ENCODE measurements at regions not wholly inside any gene's neighbourhood (a gene's known extent, or its start where the extent isn't known, plus 50 kb on each side); places are given as distances from the start of the nearest gene placed in this dataset.

DNA sequence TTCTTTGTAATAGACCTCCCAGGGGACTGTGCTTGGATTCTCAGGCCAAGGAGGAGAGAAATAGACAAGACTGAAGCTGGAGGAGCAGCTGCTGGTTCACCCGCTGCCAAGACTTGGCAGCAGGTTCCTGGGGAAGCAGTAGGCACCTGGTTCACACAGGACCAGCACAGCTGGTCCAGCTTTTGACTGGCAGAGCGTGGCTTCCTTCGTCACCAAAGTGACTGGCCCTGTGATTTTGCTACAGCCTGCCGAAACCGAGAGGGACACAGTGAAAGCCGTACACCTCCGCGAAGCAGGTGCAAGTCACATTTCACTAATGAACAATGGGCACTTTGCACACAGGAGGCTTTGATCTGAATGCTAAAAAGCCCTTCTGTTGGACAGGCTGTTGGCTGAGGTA lies 199.0 kb downstream of the RNF144B start:
- TF ChIP-seq, protein P1, sequence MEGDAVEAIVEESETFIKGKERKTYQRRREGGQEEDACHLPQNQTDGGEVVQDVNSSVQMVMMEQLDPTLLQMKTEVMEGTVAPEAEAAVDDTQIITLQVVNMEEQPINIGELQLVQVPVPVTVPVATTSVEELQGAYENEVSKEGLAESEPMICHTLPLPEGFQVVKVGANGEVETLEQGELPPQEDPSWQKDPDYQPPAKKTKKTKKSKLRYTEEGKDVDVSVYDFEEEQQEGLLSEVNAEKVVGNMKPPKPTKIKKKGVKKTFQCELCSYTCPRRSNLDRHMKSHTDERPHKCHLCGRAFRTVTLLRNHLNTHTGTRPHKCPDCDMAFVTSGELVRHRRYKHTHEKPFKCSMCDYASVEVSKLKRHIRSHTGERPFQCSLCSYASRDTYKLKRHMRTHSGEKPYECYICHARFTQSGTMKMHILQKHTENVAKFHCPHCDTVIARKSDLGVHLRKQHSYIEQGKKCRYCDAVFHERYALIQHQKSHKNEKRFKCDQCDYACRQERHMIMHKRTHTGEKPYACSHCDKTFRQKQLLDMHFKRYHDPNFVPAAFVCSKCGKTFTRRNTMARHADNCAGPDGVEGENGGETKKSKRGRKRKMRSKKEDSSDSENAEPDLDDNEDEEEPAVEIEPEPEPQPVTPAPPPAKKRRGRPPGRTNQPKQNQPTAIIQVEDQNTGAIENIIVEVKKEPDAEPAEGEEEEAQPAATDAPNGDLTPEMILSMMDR (IDR thresholded peaks at IDR 0.05): no peak
- Histone ChIP-seq H3K4me1 (ENCODE audit: low read depth) (no peaks in the 10 kb centered on the region), H3K9me3 (no peaks in the 10 kb centered on the region), H3K36me3 (ENCODE audit: low read depth) (no peaks in the 10 kb centered on the region), H3K4me3 (no peak overlapping the region)
- intact Hi-C loops (cut with DNase I, micrococcal nuclease): no loop called here
- ATAC-seq: no peak
- no peak for DNase-seq

DNA sequence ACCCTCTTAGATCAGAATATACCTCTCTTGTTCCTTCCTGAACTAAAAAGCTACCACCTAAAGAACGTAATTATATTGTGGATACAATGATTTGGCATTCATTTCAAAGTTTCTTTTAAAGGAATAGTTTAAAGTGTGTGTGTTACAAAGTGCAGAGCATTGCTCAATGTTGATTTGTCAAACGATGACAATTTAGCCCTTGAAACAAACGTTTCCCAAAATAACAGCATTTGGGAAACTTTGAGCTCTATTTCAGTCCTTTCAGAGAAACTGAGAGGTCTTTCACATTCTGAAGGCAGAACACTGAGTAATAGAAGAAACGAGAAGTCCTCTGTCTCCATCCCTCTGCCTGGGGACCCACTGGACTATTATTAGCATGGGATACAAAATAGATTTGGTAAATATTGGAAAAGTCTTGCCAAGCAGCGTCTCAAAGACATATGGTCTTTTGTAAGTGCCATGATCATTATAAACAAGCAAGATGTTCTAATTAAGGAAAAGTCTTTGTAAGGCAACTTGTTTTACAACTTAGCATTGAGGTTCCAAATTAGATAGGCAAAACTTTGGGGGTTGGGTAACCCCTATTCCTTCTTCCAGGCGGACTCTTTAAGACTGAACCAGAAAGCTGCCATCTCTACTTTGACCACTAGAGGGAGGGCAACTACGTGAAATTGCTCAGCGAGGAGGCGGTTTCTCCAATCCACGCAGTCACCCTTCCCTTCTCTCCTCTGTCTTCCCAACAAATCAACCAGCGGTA lies 208.8 kb downstream of the RNF144B start:
- no peaks in the 10 kb centered on the region for H3K9me3 ChIP-seq

DNA sequence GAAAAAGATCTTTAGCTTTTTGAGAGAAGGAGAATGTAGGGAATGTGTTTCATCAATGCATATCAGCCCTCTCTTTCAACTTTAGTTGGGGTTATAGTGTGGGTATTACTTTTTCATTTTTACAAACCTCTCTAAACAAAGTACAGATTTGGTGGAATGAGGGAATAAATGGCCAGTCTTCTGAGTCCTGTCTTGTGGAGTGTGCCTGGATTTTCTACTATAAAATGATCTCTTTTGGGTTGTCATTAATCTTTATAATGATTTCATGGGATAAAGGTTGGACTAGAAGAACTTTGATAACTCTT lies 209.3 kb downstream of the RNF144B start:
- intact Hi-C loops (cut with DNase I, micrococcal nuclease): no loop called here
- ATAC-seq (no peak), DNase-seq (no peak)
- TF ChIP-seq, protein P1 (IDR thresholded peaks at IDR 0.05): peak; percentile 10
- H3K4me3 ChIP-seq: no peak overlapping the region
- H3K4me1 ChIP-seq (ENCODE audit: low read depth): peaks cover 12% of the 10 kb centered on the region
- H3K36me3 ChIP-seq (ENCODE audit: low read depth): no peaks in the 10 kb centered on the region
- no peaks in the 10 kb centered on the region for H3K9me3 ChIP-seq

More for the DNA sequence above, 208.8 kb downstream of the RNF144B start:
- TF ChIP-seq, protein P1 (IDR thresholded peaks at IDR 0.05): peak; percentile 88
- H3K4me1 ChIP-seq (ENCODE audit: low read depth): peaks cover 12% of the 10 kb centered on the region
- no peaks in the 10 kb centered on the region for H3K36me3 ChIP-seq (ENCODE audit: low read depth)
- no peak overlapping the region for H3K4me3 ChIP-seq
- intact Hi-C loops (cut with DNase I, micrococcal nuclease): no loop called here
- DNase-seq: peak in 1 of 3 donors; percentile 81
- peak; percentile 84 for ATAC-seq

DNA sequence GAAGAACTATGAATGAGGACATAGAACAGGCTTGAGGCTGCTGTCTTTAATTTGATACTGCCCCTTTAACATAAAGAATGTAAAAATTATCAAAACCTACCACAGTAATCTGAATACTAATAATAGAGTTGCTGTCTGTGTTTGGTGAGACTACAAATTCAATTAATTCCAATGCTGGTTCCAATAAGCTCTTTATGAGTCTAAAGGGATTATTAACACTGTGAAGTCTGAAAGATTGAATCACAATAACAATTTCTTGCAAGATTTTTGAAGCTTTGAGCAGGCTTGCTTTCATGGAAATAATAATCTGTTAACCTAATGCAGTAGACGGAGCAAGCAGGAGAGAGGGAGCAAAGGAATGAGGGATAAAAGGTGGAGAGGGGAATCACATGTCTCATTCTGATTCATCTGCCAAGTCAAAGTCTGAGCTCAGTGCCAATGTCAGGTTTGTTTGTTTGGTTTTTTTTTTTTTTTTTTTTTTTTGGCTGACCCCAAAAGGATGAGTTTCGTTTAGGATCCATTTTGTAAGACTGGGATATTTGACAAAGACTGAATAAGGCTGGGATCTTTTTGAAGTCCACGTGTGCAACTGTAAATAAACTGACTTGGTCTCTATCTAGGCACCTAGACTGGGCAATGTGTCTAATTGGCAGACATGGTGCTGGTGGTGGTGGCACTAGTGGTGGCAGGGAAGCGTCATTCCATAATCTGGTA lies 211.6 kb downstream of the RNF144B start:
- no peaks in the 10 kb centered on the region for H3K36me3 ChIP-seq (ENCODE audit: low read depth)
- DNase-seq (no peak), ATAC-seq (no peak)
- no peak overlapping the region for H3K4me3 ChIP-seq
- H3K4me1 ChIP-seq (ENCODE audit: low read depth): peaks cover 12% of the 10 kb centered on the region
- no peaks in the 10 kb centered on the region for H3K9me3 ChIP-seq
- intact Hi-C loops (cut with DNase I, micrococcal nuclease): no loop called here
- TF ChIP-seq, protein P1 (IDR thresholded peaks at IDR 0.05): no peak

DNA sequence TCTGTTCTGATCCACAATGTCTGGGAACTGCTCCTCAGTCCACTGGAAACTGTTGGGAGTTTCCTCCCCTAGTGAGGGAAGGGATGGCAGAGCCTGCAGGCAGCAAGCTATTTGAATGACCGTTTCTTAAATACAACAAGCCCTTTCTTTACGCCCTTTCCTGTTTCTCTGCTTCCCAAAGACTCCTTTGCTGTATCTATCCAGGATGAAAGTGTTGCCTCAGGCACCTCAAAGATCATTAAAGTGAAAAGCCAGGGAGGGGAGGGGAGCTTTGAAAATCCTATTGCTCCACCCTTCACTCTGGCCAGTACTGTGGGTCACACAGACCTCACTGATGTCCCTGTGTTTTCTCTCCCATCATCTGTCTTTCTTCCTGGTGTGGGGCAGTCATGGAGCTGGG lies 213.1 kb downstream of the RNF144B start:
- H3K4me1 ChIP-seq (ENCODE audit: low read depth): peaks cover 12% of the 10 kb centered on the region
- H3K36me3 ChIP-seq (ENCODE audit: low read depth): no peaks in the 10 kb centered on the region
- TF ChIP-seq, protein P1 (IDR thresholded peaks at IDR 0.05): no peak
- no peaks in the 10 kb centered on the region for H3K9me3 ChIP-seq
- no peak overlapping the region for H3K4me3 ChIP-seq
- ATAC-seq (no peak), DNase-seq (no peak)
- intact Hi-C loops (cut with DNase I, micrococcal nuclease): no loop called here
